GM19455 (cell line): ENCODE measurements at regions not wholly inside any gene's neighbourhood (a gene's known extent, or its start where the extent isn't known, plus 50 kb on each side); places are given as distances from the start of the nearest gene placed in this dataset.
"Not testable (repeated sequence)": the region's sequence is repeated elsewhere in the genome, so short reads cannot be mapped to it uniquely, and the experiment has no call there.

Source experiments
- ATAC-seq: cut with Tn5 transposase; IDR thresholded peaks from one replicate; pipeline ENCODE4 v1.9.1; 2021; ENCODE audit not compliant: unreplicated experiment

DNA sequence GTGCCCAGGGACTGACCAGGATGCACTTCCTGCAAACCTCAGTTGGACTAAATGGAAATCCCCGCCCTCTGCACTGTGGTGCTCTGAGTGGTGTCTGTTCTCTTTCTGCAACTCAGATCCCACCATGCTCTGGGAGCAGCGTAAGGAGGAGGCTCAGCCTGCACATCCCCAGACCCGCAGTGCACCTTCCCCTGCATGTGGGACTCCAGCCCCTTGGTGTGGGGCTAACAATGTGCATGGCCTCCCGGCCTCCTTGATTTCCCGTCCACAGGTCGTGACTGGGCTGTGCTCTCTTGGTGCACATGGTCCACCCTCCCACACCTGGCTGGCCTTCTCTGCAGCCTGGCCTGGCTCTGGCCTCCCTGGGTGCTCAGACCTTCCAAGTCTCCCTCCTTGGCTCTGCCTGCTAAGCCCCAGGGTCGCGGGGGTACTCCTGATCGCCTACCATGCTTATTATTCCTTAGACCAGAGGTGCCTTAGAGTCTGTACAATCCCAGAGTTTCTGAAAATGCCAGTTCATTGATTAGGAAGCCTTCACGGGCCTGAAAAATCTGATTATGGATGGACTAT lies 397.5 kb downstream of the IRX2 start:
- no peak for ATAC-seq

GRCh38 chr5:2353211-2353610 lies 398.3 kb downstream of the IRX2 start:
- ATAC-seq = no peak

DNA sequence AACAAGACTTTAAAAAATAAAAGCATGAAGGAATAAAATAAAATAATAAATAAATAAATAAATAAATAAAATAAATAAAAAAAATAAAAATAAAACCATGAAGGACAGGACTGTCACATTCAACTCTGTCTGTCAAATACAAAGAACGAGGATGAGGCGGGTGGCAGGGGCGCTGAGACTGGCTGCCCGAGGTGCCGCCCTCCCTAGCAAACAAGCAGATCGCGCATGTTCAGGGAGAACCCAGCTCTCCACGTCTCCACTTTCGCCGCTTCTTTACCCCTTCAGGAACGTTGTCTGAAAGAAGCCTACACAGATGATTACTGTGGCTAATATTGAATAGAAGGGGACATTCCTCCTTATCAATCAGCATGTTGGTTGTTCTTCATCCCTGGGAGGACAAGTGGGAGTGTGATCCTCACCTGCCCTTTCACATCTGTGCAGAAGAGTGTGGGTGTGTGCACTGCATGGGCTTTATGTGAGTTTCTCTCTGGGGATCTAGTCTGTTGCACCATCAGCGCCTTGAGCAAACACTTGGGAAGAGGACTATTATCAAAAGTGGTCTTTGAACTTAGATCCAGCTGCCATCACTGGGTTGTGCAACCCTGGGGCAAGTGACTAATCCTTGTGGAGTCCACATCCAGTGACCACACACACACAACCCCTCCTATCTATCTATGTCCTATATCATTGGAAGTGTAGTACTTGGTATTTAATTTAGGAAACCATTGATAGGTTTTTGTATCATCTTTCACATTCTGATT lies 399.2 kb downstream of the IRX2 start:
- ATAC-seq = no peak

GRCh38 chr5:2349768-2350167 lies 401.7 kb downstream of the IRX2 start:
- ATAC-seq = not testable (repeated sequence)

DNA sequence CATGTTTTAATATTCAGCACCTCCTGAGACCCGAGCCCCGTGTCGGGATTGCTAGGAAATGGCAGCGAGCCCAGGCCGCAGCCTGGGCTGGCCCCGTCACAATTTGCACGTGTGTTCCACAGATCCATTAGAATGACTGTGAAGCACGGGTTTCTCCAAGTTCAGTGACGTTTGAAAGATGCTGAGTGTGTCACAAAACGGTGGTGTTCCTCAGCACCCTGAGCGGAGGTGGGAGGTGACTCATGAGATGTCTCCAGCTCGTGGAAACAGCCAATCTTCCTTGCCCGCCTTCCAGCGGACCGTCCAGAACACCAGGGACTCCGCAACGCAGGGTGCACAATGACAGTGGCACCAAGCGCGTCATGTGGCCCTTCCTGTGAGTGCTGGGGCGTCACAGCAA lies 412.8 kb downstream of the IRX2 start:
- no peak for ATAC-seq

DNA sequence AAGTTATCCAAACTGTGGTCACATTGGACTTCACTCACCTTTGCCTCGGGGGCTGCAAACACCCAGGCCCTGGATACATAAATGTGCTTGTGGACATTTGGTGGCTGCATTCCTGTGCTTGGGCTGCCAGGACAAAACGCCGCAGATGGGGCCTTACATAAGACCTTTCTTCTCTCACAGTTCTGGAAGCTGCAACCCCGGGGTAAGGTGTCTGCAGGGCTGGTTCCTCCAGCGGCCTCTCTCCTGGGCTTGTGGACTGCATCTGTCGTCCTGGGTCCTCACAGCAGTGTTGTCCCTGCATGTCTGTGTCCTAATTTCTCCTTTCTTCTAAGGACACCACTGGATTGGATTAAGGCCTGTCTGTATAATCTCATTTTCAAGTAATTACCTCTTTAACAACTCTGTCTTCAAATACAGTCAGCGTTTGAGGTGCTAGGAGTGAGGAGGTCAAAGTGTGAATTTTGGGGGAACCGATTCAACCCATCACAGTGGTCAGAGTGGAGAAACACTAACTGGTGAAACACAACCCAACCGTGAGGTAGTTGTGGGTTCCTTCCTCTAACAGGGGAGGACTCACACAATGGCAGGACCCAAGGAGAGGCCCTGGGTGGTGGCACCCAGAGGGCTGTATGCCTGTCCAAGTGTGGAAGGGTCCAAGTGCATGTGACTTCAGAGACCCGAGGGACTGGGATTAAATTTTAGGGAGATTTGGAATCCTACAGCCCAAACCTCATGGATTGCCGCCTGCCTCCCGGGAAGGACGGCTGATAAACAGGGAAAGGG lies 415.6 kb downstream of the IRX2 start:
- no peak for ATAC-seq

DNA sequence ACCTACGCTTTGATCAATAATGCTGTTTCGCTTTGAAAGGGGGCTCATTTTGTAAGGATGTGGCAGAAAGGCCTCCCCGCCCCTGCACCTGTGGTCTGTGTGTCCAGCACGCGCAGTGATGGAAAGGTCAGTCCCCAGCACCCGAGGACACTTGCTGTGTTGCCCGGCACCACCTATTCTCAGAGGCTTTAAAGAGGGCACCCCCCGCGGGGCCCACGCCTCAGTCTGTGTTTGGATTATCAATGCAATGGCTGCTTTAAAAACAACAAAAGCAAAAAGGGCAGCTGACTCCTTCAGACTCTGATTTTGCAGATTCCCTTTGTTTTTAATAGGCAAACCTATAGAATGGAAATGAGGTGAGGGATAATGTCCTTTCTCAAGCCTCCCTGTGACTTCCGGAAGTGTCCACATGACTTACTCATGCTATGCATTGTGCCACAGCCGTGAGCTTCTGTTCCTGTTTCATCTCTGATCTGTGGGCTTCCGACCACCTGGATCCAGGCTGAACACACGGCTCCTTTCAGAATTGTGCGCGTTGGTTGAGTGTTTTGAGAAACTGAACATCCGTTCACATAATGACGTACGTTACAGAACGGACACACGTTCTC lies 416.2 kb downstream of the IRX2 start:
- no peak for ATAC-seq

DNA sequence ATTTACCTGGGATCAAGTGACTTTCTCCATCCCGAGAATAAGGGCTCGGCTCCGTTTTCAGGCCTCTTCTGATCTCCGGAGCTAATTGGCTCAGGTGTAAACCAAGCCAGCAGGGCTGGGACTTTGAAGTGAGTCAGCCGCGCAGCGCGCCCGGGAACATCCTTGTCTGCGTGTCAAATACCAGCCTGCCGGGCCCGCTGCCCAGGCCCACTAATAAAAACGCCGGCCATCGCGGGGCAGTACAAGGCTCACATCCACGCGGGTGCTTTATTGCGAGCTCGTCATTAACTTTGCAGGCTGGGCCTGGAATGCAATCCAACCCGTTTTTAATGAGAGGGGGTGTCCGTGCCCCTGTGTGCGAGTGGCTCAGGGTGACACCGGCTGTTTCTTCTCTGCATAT lies 416.8 kb downstream of the IRX2 start:
- ATAC-seq = no peak

GRCh38 chr5:2333291-2333690 lies 418.2 kb downstream of the IRX2 start:
- ATAC-seq = no peak

DNA sequence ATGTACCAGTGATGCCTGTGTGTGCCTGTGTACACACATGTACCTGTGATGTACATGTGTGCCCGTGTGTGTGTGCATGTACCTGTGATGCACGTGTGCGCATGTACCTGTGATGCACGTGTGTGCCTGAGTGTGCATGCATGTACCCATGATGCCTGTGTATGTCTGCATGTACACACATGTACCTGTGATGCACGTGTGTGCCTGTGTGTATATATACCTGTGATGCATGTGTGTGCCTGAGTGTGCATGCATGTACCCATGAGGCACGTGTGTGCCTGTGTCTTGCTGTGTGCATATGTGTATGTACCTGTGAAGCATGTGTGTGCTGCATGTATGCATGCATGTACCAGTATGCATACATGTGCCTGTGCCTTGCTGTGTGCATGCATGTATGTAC lies 419.0 kb downstream of the IRX2 start:
- no peak for ATAC-seq

GRCh38 chr5:2330325-2331130 lies 420.9 kb downstream of the IRX2 start:
- ATAC-seq = no peak

DNA sequence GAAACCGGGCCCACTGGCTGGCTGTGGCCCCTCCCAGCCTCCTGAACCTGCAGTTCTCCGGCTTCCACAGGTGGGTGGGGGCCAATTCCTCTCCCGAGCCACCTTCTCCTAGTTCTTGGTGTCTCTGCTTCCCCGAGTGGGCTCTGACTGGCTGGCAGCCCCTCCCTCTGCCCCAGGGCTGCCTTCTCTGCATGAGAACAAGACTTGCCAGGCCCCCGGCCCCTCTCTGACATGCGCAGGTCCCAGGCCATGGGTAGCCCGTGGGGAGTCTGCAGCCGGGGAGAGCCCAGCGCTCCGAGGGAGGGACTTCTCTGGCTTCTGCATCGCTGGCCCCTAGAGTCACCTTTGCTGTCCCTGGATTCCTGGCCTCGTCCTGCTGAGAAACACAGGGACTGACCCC lies 421.7 kb downstream of the IRX2 start:
- no peak for ATAC-seq

DNA sequence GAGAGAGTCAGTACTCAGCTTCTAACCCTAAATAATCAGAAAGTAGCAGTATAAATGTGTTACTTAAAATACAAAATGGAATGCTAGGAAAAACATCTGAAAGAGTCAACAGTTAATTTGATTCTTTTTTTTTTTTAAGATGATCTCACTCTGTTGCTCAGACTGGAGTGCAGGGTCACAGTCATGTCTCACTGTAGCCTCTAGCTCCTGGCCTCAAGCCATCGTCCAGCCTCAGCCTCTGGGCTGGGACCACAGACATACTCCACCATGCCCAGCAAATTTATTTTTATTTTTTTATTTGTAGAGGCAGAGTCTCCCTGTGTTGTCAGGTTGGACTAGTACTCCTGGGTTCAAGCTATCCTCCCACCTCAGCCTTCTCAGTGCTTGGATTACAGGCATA lies 424.9 kb downstream of the IRX2 start:
- no peak for ATAC-seq

GRCh38 chr5:2324788-2325187 lies 426.7 kb downstream of the IRX2 start:
- ATAC-seq = no peak

DNA sequence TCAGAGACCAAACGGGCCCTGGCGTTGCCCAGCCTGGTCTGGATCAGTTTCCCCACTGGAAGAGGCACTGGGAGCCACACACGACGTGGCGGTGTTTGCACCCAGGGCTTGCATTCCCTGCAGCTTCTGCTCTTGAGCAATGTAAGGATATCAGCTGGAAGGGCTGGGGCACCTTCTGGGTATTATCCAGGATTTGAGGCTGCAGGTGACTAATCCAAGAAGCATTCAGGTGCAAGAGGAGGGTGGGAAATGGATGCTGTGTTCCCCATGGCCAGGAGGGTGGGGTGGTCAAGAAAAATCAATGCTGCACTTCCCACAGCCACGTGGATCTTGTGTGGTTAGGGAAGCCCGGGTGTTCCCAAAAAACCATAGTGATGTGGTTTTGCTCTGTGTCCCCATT lies 430.9 kb downstream of the IRX2 start:
- no peak for ATAC-seq

DNA sequence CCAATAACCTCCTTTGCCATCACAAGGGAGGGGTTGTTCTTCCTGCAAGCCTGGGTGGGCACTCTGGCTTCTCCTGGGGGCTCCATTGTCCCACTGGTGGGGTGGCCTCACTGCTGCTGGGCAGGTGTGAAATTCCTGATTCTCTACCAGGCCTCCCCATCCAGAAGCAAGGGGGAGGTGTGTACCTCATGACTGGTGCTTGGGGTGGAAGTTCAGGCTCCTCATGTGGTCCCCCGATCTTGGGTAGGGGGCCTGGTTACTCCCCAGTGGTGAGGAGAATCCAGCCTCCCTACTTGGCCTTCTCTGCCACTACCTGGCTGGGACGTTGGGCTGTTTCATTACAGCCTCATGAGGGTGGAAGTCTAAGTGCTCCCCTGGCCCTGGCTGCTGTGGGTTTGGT lies 433.9 kb downstream of the IRX2 start:
- ATAC-seq = no peak

DNA sequence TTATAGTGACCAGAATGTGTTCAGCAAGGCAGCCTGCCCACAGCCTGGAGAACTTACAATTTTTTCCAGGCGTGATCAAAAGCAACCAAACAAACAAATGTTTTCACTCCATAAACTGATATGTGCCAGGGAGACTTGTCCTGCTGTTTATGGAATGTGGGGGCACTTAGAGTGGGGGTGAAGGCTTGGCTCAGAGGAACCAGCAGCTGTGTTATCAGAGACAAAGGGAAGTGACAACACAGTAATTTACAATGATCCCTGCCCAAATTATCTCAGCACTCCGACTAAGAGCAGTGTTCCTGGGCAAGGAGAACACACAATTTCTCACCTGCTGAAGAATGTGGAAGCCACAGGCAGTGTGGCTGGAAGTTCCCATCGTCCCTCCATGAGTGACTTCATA lies 429.1 kb upstream of the IRX4 start:
- no peak for ATAC-seq

- no peak for ATAC-seq
Observed at GRCh38 chr5:2310946-2311345, 428.2 kb upstream of the IRX4 start.

DNA sequence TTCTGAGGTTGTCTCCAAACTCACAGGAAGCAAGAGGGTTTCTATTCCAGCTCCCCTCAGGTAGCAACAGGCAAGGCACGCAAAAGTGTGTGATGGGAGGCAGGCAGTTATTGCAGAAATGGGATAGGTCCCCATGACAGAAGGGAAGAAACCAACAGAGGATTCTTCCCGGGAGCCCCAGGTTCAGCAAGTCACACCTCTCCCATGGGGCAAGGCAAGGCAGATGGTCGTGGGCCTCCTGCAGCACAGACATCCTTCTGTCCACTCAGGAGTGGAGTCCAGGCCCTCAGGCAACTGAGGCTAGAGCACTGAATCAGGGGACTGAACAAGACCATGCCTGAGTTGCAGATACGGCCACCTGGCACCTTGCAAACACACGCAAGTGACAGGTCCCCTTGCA lies 424.9 kb upstream of the IRX4 start:
- ATAC-seq = no peak

- no peak for ATAC-seq
Observed at GRCh38 chr5:2306711-2307110, 424.0 kb upstream of the IRX4 start.
